Lower leg skin (tissue), 3 donors: ENCODE measurements at regions not wholly inside any gene's neighbourhood (a gene's known extent, or its start where the extent isn't known, plus 50 kb on each side); places are given as distances from the start of the nearest gene placed in this dataset.

Experiments
- POLR2A ChIP-seq, 2 donors: fragments of 450-650 bp; IDR thresholded peaks; one replicate each; pipeline ENCODE4 v1.6.1; 2016 to 2017; ENCODE audit warnings: antibody characterized with exemption in 2 of 2, mild to moderate bottlenecking in 1 of 2, moderate library complexity in 1 of 2
- TF ChIP-seq, protein P1 (sequence below), 3 donors: fragments of 450-650 bp; IDR thresholded peaks; one replicate each; pipeline ENCODE4 v1.5.1; 2016; ENCODE audit warnings: antibody characterized with exemption in 3 of 3, mild to moderate bottlenecking in 3 of 3, moderate library complexity in 2 of 3

DNA sequence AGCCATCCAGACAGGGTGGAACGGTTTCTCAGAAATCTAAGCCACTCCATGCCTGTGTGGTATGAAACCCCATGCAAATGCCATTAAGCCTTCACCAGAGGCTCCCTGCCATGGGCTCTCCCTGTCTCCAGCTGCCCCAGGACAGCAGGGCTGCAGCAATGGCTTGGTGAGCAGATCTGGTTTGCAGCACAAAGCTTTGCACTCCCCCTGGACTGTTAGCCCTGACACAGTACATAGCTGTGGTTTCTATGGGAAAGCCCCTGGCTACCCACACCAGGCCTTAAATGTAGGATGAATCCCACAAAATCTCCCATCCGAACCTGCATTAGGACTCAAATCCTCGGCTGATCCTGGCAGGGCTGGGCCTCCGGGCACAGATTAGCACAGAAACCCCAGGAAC, 291.6 kb downstream of the TNS1 start:
- TF ChIP-seq, protein P1, sequence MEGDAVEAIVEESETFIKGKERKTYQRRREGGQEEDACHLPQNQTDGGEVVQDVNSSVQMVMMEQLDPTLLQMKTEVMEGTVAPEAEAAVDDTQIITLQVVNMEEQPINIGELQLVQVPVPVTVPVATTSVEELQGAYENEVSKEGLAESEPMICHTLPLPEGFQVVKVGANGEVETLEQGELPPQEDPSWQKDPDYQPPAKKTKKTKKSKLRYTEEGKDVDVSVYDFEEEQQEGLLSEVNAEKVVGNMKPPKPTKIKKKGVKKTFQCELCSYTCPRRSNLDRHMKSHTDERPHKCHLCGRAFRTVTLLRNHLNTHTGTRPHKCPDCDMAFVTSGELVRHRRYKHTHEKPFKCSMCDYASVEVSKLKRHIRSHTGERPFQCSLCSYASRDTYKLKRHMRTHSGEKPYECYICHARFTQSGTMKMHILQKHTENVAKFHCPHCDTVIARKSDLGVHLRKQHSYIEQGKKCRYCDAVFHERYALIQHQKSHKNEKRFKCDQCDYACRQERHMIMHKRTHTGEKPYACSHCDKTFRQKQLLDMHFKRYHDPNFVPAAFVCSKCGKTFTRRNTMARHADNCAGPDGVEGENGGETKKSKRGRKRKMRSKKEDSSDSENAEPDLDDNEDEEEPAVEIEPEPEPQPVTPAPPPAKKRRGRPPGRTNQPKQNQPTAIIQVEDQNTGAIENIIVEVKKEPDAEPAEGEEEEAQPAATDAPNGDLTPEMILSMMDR (IDR thresholded peaks at IDR 0.05) = no peak
- no peak for TF ChIP-seq POLR2A (IDR thresholded peaks at IDR 0.05)
